Ishikawa (cell line): ENCODE measurements at regions not wholly inside any gene's neighbourhood (a gene's known extent, or its start where the extent isn't known, plus 50 kb on each side); places are given as distances from the start of the nearest gene placed in this dataset.

Source experiments
- CEBPB ChIP-seq: IDR thresholded peaks from 2 replicates; pipeline ENCODE4 v1.6.1; 2012
- CREB1 ChIP-seq: IDR thresholded peaks from 2 replicates; pipeline ENCODE4 v1.6.1; 2012; ENCODE audit warnings: low read depth
- EGR1 ChIP-seq: IDR thresholded peaks from 2 replicates; pipeline ENCODE4 v1.6.1; 2012
- EP300 ChIP-seq: IDR thresholded peaks from 2 replicates; pipeline ENCODE4 v1.6.1; 2012; ENCODE audit warnings: borderline replicate concordance
- FOXM1 ChIP-seq: IDR thresholded peaks from 2 replicates; pipeline ENCODE4 v1.6.1; 2012; ENCODE audit warnings: low read depth, borderline replicate concordance
- NFIC ChIP-seq: IDR thresholded peaks from 2 replicates; pipeline ENCODE4 v1.6.1; 2012
- RAD21 ChIP-seq: IDR thresholded peaks from 2 replicates; pipeline ENCODE4 v1.6.1; 2012; ENCODE audit warnings: low read depth
- TAF1 ChIP-seq: IDR thresholded peaks from 2 replicates; pipeline ENCODE4 v1.6.1; 2012; ENCODE audit warnings: low read depth, mild to moderate bottlenecking
- TCF12 ChIP-seq: IDR thresholded peaks from 2 replicates; pipeline ENCODE4 v1.6.1; 2012; ENCODE audit warnings: low read depth
- TEAD4 ChIP-seq: IDR thresholded peaks from 2 replicates; pipeline ENCODE4 v1.6.1; 2012
- YY1 ChIP-seq: IDR thresholded peaks from 2 replicates; pipeline ENCODE4 v1.6.1; 2012; ENCODE audit warnings: low read depth
- ZBTB7A ChIP-seq: IDR thresholded peaks from 2 replicates; pipeline ENCODE4 v1.6.1; 2012; ENCODE audit warnings: low read depth
- TF ChIP-seq, protein P1 (sequence below): IDR thresholded peaks from 2 replicates; pipeline ENCODE4 v1.6.1; 2012
- TF ChIP-seq, protein P2 (sequence below): IDR thresholded peaks from 2 replicates; pipeline ENCODE4 v1.6.1; 2012
- TF ChIP-seq, protein P3 (sequence below): IDR thresholded peaks from 2 replicates; pipeline ENCODE4 v1.6.1; 2012; ENCODE audit warnings: low read depth, mild to moderate bottlenecking

DNA sequence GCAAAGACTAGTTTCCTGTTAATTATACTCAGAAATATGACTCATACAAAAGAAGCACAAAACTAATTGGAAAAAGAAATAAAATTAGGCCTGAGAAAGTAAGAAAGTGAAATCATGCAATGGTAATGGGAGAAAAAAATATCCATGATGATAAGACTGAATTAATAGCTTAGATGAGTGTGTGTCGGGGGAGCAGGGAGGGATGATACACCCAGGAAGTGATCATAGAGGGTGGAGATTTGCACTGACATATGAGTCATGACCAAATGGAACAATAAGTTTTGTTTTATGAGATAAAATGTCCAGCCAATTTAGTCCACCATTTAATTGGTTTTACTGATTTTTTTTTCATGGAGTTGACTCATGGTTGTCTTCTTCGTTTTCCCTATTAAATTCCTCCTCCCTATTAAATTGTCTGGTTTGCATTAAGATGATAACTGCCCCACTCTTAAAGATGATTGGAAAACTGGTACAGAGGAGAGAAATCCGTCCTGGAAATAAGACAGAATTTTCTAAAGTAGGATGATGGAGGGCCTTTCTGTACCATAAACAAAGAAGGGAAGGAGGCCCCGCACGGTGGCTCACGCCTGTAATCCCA, 111.7 kb upstream of the KCNJ6 start:
- TF ChIP-seq EGR1 (no peak), TAF1 (no peak), YY1 (no peak), FOXM1 (no peak), NFIC (no peak), RAD21 (no peak), CEBPB (no peak), EP300 (no peak), CREB1 (no peak), ZBTB7A (no peak), TCF12 (no peak), TEAD4 (no peak)
- TF ChIP-seq, protein P1, sequence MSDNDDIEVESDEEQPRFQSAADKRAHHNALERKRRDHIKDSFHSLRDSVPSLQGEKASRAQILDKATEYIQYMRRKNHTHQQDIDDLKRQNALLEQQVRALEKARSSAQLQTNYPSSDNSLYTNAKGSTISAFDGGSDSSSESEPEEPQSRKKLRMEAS = no peak
- TF ChIP-seq, protein P2, sequence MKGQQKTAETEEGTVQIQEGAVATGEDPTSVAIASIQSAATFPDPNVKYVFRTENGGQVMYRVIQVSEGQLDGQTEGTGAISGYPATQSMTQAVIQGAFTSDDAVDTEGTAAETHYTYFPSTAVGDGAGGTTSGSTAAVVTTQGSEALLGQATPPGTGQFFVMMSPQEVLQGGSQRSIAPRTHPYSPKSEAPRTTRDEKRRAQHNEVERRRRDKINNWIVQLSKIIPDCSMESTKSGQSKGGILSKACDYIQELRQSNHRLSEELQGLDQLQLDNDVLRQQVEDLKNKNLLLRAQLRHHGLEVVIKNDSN = no peak
- TF ChIP-seq, protein P3, sequence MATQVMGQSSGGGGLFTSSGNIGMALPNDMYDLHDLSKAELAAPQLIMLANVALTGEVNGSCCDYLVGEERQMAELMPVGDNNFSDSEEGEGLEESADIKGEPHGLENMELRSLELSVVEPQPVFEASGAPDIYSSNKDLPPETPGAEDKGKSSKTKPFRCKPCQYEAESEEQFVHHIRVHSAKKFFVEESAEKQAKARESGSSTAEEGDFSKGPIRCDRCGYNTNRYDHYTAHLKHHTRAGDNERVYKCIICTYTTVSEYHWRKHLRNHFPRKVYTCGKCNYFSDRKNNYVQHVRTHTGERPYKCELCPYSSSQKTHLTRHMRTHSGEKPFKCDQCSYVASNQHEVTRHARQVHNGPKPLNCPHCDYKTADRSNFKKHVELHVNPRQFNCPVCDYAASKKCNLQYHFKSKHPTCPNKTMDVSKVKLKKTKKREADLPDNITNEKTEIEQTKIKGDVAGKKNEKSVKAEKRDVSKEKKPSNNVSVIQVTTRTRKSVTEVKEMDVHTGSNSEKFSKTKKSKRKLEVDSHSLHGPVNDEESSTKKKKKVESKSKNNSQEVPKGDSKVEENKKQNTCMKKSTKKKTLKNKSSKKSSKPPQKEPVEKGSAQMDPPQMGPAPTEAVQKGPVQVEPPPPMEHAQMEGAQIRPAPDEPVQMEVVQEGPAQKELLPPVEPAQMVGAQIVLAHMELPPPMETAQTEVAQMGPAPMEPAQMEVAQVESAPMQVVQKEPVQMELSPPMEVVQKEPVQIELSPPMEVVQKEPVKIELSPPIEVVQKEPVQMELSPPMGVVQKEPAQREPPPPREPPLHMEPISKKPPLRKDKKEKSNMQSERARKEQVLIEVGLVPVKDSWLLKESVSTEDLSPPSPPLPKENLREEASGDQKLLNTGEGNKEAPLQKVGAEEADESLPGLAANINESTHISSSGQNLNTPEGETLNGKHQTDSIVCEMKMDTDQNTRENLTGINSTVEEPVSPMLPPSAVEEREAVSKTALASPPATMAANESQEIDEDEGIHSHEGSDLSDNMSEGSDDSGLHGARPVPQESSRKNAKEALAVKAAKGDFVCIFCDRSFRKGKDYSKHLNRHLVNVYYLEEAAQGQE = no peak

DNA sequence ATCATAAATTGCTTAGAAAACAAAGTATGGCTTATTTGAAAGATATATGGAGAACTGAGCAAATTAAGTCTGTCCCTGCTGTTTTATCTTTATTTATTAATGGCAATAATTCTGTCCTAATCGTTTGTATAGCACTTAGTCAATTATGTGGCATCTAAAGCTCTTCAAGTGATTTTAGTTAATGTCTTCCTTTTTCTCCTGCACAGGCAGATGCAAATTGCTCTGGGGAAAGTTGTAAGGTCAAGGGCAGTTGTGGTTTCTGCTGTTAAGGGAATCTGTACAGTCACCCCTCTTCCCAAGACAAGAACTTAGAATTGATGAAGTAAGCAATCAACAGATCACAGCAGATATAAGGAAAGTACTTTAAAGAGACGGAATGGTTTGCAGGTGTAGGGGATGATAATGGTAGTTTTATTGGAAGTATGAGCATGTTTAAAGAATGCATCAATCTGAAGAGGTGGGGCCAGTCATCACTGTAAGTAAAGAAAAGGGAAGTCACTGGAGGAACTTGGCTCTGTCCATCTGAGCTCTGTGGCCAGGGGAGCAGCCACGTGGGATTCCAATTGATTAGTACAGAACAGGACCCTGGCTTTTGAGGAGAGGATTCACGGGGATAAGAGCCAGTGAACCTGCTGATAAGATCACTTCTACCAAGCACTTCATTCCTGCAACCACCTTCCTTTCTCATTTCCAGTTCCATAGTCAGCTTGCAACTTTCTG, 116.0 kb upstream of the KCNJ6 start:
- TF ChIP-seq ZBTB7A (no peak), CREB1 (no peak), YY1 (no peak), TCF12 (no peak), CEBPB (no peak), FOXM1 (no peak), TAF1 (no peak), EP300 (no peak), EGR1 (no peak), RAD21 (no peak), NFIC (no peak), TEAD4 (no peak)
- TF ChIP-seq, protein P2 = no peak
- TF ChIP-seq, protein P3 = no peak
- TF ChIP-seq, protein P1 = no peak

DNA sequence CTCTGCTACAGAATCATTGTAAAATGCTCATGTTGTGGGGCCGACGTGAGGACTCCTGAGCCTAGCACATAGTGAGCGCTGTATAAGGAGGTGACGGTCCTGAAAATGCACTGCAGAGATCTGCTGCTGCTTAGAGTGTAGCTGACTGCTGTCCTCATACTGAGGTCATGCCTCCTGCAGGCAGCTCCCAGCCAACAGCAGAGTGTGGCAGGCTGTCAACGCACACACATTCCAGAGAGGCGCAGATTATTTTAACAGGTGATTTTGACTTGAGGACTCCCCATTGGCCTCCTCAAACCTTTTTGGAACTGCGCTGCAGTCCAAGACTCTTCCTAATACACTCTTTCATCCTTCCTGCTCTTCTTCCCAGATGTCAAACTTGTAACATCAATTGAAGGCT, 119.8 kb upstream of the KCNJ6 start:
- no peak for TF ChIP-seq YY1
- TF ChIP-seq FOXM1 = no peak

DNA sequence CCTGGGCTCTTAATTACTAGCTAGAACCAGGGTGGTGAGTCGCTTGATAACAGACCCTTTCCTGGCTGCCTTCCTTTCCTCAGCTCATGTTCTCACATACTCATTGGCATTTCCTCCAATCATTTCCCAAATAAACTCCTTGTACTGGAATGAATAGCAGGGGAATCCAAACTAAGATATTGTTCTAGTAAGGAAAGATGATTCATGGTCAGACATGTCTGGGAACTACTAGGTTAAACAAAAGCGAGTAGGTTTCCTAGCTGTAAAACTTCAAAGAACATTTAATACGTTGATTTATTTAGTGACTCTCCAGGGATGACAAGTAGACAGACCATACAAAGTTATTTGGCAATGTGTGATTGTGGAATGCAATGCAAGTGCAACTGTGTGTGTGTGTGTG, 121.2 kb upstream of the KCNJ6 start:
- TF ChIP-seq TAF1 = no peak
- TF ChIP-seq, protein P1 = no peak
- no peak for TF ChIP-seq EGR1
- TF ChIP-seq, protein P2 = no peak
- TF ChIP-seq TEAD4 = no peak
- no peak for TF ChIP-seq NFIC
- TF ChIP-seq CREB1 = no peak
- no peak for TF ChIP-seq RAD21

DNA sequence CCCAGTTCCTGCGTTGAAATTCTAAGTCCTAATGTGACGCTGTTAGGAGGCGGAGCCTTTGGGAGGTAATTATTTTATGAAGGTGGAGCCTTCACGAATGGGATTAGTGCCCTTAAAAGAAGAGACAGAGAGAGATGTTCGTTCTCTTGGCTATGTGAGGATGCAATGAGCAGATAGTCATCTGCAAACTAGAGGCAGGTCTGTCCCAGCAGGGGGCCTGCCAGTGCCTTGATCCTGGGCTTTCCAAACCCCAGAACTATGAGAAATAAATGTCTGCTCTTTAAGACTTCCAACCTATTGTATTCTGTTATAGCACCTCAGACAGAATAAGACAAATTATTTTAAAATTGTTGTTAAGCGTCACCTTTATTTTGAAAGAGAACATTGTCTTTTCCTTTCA, 123.1 kb upstream of the KCNJ6 start:
- TF ChIP-seq, protein P3 = no peak
- TF ChIP-seq ZBTB7A (no peak), EGR1 (no peak), EP300 (no peak), FOXM1 (no peak), RAD21 (no peak), CEBPB (no peak), TCF12 (no peak), CREB1 (no peak), YY1 (no peak), NFIC (no peak), TEAD4 (no peak), TAF1 (no peak)
- TF ChIP-seq, protein P1 = no peak
- TF ChIP-seq, protein P2 = no peak
